ENCODE measurements at regions not wholly inside any gene's neighbourhood (a gene's known extent, or its start where the extent isn't known, plus 50 kb on each side); places are given as distances from the start of the nearest gene placed in this dataset.

DNA sequence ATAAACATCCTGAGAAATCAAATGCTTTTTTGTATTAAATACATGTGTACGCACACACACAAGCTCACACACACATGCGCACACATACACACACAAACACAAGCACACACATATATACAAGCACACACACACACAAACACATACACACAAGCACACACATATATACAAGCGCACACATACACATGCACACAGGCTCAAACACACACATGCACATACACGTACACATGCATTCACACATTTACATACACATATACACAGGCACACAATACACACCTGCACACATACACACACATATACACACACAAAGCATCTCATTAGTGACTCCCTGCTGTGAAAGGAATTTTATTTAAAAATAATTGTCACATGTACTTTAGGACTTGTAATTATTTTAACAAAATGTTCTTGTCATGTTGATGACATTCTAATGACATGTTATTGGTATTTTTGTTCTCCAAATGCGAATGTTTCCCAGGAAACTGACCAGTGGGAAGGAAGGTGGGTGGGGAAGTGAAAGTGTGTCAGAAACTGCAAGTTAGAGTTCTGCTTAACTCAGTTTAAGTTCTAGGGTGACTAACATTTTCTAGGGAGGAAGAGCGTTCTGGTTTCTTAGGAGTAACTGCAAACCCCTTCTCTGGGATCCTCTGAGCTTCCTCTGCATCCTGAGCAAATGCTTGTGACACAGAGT, 113.9 kb upstream of the ZNF217 start:
- peak overlapping the region; percentile 52 for H3K4me3 ChIP-seq

DNA sequence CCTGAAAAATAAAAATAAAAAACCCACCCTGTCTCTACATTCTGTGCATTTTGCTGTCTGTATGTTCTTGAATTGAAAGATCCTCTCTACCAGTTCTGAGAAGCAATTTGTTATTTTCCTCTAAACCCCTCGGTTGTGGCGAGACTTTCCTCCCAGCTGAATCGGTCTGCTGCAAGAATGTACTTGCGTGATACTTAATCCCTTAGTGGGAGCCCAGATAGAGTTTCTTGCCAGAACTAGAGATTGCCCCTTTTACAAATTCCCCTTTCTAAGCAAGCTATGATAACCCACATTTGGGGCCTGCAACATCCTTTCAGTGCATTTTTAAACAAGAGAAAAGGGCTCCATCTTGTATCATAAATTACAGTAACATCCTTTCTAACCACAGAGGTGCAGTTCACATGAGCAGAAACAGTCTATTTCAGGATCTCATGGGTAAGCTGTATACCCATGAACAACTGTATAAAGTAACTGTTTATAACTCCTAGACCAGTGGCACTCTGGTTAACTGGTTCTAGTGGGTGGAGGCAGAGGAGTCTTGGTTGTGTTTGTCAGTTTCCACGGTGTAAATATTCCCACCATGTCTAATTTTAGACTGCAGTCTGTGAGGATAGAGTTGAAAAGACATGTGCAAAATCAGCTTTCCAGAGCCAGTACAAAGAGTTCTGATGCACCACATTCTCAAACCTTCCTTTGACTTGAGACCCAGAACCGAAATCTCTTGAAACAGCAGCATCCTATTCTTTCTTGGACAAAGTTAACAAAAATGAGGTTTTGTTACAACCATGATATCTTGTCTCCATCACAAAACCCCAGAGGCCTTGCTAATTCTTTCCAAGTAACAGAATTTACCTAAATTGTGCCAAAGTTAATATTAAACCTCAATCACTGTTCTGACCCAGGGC, 113.1 kb upstream of the ZNF217 start:
- TF ChIP-seq EZH2 (IDR thresholded peaks at IDR 0.05; ENCODE audit: insufficient read depth, poor library complexity, severe bottlenecking) (no peak), EZH2phosphoT487 (IDR thresholded peaks at IDR 0.05; ENCODE audit: insufficient read depth, low read depth) (no peak)
- no peak overlapping the region for H3K4me2 ChIP-seq (ENCODE audit: unreplicated experiment)

More for the DNA sequence above, 113.9 kb upstream of the ZNF217 start:
- Histone ChIP-seq H3K4me2 (ENCODE audit: unreplicated experiment) (peak overlapping the region; percentile 68), H3K27ac (peak overlapping the region; percentile 77), H4K20me1 (ENCODE audit: insufficient read depth) (no peaks in the 10 kb centered on the region), H3K4me1 (ENCODE audit: insufficient read depth) (peaks cover 22% of the 10 kb centered on the region), H3K79me2 (ENCODE audit: insufficient read depth) (no peaks in the 10 kb centered on the region), H3K9me3 (ENCODE audit: low read depth) (no peaks in the 10 kb centered on the region), H3K27me3 (replicated peaks; ENCODE audit: insufficient read depth) (no peaks in the 10 kb centered on the region), H3K9ac (peak overlapping the region; percentile 49), H2AFZ (peak overlapping the region; percentile 54), H3F3A (ENCODE audit: insufficient read depth) (peaks cover 39% of the 10 kb centered on the region), H3K36me3 (ENCODE audit: low read depth) (no peaks in the 10 kb centered on the region), H3K9me2 (ENCODE audit: insufficient read depth) (no peaks in the 10 kb centered on the region)
- 50 to 53% methylated on average over 6 of the region's 6 CpGs for WGBS, 2 experiments (ENCODE audit: low coverage in 1 of 2, low lambda C conversion rate in 2 of 2, missing lambda C conversion rate in 2 of 2)
- in situ Hi-C loops (cut with MboI), result no loop called here
- peak; percentile 81 for DNase-seq
- TF ChIP-seq EZH2 (IDR thresholded peaks at IDR 0.05; ENCODE audit: insufficient read depth, poor library complexity, severe bottlenecking) (no peak), EZH2phosphoT487 (IDR thresholded peaks at IDR 0.05; ENCODE audit: insufficient read depth, low read depth) (no peak)

DNA sequence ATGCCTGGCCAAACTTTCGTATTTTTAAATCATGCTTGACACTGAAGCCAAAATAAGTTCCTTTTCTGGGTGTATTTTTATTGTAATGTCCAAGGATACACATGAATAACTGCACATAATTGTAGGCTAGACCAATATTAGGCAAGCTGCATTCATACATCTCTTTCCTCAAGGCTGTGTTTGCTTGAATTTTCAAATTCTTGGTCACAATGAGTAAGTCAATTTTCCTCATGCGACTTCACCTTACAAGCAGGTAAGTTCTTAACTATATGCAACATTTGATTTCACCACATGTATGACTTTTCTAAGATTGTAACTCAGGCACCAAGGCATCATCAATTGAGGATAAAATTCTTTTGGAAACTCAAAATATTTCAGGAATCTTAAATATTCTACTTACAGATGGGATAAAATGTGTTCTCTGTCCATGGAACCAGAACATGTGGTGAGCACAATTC, 112.4 kb upstream of the ZNF217 start:
- Histone ChIP-seq H3K9me2 (ENCODE audit: insufficient read depth) (no peaks in the 10 kb centered on the region), H3K9ac (no peak overlapping the region), H3K27ac (peak overlapping the region; percentile 14), H3K9me3 (ENCODE audit: low read depth) (no peaks in the 10 kb centered on the region), H4K20me1 (ENCODE audit: insufficient read depth) (no peaks in the 10 kb centered on the region), H3K27me3 (replicated peaks; ENCODE audit: insufficient read depth) (no peaks in the 10 kb centered on the region), H3K79me2 (ENCODE audit: insufficient read depth) (no peaks in the 10 kb centered on the region), H2AFZ (peak overlapping the region; percentile 54; the same call in 1 of the 2 replicates), H3K36me3 (ENCODE audit: low read depth) (no peaks in the 10 kb centered on the region), H3F3A (ENCODE audit: insufficient read depth) (peaks cover 39% of the 10 kb centered on the region), H3K4me3 (no peak overlapping the region), H3K4me1 (ENCODE audit: insufficient read depth) (peaks cover 22% of the 10 kb centered on the region), H3K4me2 (ENCODE audit: unreplicated experiment) (no peak overlapping the region)
- in situ Hi-C loops (cut with MboI), result no loop called here
- TF ChIP-seq EZH2phosphoT487 (IDR thresholded peaks at IDR 0.05; ENCODE audit: insufficient read depth, low read depth), result no peak
- no peak for TF ChIP-seq EZH2 (IDR thresholded peaks at IDR 0.05; ENCODE audit: insufficient read depth, poor library complexity, severe bottlenecking)
- 79 to 87% methylated on average over 2 of the region's 2 CpGs for WGBS, 2 experiments (ENCODE audit: low coverage in 1 of 2, low lambda C conversion rate in 2 of 2, missing lambda C conversion rate in 2 of 2)
- peak; percentile 17 for DNase-seq

More for the DNA sequence above, 113.1 kb upstream of the ZNF217 start:
- Histone ChIP-seq H3K79me2 (ENCODE audit: insufficient read depth) (no peaks in the 10 kb centered on the region), H2AFZ (peak overlapping the region; percentile 54), H3K36me3 (ENCODE audit: low read depth) (no peaks in the 10 kb centered on the region), H3K9me2 (ENCODE audit: insufficient read depth) (no peaks in the 10 kb centered on the region), H3K4me1 (ENCODE audit: insufficient read depth) (peaks cover 22% of the 10 kb centered on the region), H3K4me3 (no peak overlapping the region), H3K27ac (peak overlapping the region; percentile 14), H3K9me3 (ENCODE audit: low read depth) (no peaks in the 10 kb centered on the region), H3K9ac (no peak overlapping the region), H4K20me1 (ENCODE audit: insufficient read depth) (no peaks in the 10 kb centered on the region), H3K27me3 (replicated peaks; ENCODE audit: insufficient read depth) (no peaks in the 10 kb centered on the region), H3F3A (ENCODE audit: insufficient read depth) (peaks cover 39% of the 10 kb centered on the region)
- in situ Hi-C loops (cut with MboI), result no loop called here
- 70 to 71% methylated on average over 6 of the region's 6 CpGs for WGBS, 2 experiments (ENCODE audit: low coverage in 1 of 2, low lambda C conversion rate in 2 of 2, missing lambda C conversion rate in 2 of 2)
- DNase-seq, result peak; percentile 16

DNA sequence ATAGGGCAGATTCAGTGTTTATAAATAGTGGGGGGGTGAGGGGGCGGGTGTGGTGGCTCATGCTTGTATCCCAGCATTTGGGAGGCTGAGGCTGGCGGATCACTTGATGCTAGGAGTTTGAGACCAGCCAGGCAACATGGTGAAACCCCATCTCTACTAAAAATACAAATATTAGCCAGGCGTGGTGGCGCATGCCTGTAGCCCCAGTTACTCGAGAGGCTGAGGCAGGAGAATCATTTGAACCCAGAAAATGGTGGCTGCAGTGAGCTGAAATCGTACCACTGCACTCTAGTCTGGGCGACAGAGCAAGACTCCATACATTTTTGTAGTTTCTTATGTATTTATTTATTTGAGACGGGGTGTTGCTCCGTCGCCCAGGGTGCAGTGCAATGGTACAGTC, 109.0 kb upstream of the ZNF217 start:
- Histone ChIP-seq H3K4me2 (ENCODE audit: unreplicated experiment) (no peak overlapping the region), H3K79me2 (ENCODE audit: insufficient read depth) (no peaks in the 10 kb centered on the region), H3K9ac (no peak overlapping the region), H3K9me3 (ENCODE audit: low read depth) (no peaks in the 10 kb centered on the region), H3K4me3 (no peak overlapping the region), H3K27me3 (replicated peaks; ENCODE audit: insufficient read depth) (no peaks in the 10 kb centered on the region), H3K9me2 (ENCODE audit: insufficient read depth) (no peaks in the 10 kb centered on the region), H3K4me1 (ENCODE audit: insufficient read depth) (peaks cover 10% of the 10 kb centered on the region), H3K27ac (no peak overlapping the region), H3K36me3 (ENCODE audit: low read depth) (no peaks in the 10 kb centered on the region), H4K20me1 (ENCODE audit: insufficient read depth) (no peaks in the 10 kb centered on the region), H3F3A (ENCODE audit: insufficient read depth) (peaks cover 21% of the 10 kb centered on the region), H2AFZ (no peak overlapping the region)
- in situ Hi-C loops (cut with MboI), result no loop called here
- TF ChIP-seq EZH2 (IDR thresholded peaks at IDR 0.05; ENCODE audit: insufficient read depth, poor library complexity, severe bottlenecking) (no peak), EZH2phosphoT487 (IDR thresholded peaks at IDR 0.05; ENCODE audit: insufficient read depth, low read depth) (no peak)
- DNase-seq, result no peak
- 88 to 92% methylated on average over 10 of the region's 10 CpGs for WGBS, 2 experiments (ENCODE audit: low coverage in 1 of 2, low lambda C conversion rate in 2 of 2, missing lambda C conversion rate in 2 of 2)
